ENCODE measurements at regions not wholly inside any gene's neighbourhood (a gene's known extent, or its start where the extent isn't known, plus 50 kb on each side); places are given as distances from the start of the nearest gene placed in this dataset.

DNA sequence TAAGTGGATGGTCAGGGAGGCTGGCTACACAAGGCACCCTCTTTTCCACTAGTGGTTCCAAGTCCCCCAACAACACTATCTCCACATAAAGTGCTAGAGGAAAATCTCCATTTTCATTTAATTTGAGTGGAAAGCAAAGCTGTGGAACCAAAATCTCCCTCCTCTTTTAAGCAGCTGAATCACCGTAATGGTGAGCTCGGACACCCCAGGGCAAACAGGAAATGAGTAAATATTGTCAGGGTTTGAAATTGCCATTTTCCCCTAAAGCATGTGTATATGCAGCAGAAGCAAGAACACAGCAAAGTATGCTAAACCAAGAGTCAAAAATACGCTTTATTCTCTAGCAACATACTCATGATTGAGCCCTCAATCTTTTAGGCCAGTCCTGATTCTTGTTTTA, 143.7 kb downstream of the GPAM start:
- no peak for DNase-seq (ENCODE audit: low spot score)

DNA sequence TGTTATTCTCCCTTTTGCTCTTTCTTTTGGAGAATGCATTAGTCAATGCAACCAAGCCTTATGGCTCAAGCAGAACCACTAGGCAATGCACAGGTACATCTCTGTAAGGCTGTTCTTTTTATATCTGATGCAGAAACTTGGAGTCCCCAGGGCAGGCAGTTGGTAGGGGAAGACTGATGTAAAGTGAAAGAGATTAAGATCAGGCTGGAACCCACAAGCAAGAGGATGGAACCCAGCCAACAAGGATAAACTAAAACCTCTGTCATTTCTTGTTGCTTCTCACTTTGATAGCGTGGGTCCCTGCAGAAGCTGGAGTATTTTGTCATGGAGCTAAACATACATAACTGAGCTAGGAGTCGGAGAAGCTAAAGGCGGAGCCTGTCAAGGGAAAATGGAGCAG, 142.9 kb downstream of the GPAM start:
- no peak for DNase-seq (ENCODE audit: low spot score)

DNA sequence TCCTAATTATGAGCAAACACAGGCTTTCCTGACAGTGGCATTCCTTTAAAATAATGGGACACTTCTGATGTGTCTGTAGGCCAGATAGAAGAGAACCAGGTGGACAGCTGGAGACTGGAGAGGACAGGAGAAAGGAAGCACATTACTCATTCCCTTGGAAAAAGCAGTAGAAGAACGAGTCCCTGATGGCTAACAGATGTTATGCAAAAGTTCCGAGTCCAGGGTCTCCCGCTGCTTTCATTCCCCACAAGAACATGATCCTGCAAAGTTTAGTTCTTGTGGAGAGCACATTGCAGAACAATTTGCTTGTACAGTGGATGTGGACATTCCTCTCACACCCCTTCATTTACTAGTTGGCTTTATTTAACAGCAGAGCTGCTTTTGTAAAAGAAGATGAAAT, 137.6 kb downstream of the GPAM start:
- no peak for DNase-seq (ENCODE audit: low spot score)

DNA sequence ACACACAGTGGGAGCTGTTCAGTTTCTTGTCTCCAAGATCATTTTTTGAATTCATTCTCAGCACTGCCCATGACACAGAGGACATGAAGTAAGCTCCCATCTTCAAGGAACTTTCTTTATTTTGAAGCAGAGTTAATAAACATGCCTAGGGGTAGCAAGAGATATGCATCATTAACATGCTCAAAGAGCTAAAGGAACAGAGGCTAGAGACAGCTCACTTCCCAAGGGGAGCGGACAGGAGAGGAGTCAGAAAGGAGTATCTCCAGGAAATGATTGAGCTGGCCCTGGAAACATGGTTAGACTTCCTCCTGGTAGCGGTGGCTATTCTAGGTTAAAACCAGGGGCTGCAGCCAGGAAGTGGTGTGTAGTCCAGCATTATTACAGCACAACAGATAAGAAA, 135.9 kb downstream of the GPAM start:
- no peak for DNase-seq (ENCODE audit: low spot score)

DNA sequence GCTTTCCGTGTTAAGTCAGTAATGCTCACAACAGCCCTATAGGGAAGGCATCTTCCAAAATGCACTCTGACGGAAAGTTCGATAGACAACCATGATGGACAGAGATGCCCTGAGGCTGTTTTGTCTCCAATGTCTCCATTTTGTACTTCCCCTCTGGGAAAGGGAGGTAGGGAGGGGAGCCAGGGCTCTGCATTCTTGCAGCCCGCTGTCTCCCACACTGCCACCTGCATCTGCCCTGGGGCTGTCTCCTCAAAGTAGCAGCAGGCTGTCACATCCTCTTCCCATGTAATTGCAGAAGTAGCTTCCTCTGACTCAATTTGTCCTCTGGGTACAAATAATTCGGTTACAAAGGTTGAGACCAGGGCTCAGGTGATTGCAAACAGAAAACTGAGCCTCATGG, 131.4 kb downstream of the GPAM start:
- no peak for DNase-seq (ENCODE audit: low spot score)

DNA sequence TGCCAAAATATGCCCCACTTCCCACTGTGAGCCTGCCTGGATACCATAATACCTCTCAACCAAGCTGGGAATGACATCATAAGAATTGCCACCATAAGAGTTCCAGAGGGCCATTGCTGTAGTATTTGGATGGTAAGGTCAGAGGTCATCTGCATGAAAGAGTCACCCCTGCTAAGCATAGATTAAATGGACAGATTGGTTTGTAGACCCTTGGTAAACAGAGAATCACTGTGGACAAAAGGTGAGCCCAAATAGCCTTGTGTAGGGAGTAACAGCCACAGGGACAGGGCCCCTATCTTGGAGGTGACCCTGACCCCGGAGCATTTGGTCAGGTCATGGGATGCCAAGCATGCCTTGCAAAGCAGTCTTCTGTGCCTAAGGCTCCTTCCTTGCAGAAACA, 129.7 kb downstream of the GPAM start:
- DNase-seq (ENCODE audit: low spot score) = no peak

- no peak for DNase-seq (ENCODE audit: low spot score)
Measured at GRCh38 chr10:112054516-112054915, 129.0 kb downstream of the GPAM start.

GRCh38 chr10:112057072-112057471, 126.5 kb downstream of the GPAM start:
- no peak for DNase-seq (ENCODE audit: low spot score)

DNA sequence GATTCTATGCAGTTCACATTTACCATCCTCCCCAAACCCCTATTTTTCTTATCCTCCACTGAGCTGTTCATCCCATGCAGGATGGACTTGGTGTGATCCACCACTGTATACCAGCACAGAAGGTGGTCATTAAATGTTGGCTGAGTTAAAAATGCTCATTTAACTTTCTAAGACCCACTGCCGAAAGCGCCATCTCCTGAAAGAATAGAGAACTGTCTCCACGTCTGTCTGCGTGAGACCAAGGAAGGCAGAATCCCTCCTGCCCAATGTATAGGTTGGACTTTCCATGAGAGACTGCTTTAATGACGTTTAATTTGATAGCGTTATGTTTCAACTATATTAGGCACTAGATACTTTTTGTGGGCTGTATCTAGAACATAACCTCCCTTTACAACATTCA, 124.3 kb downstream of the GPAM start:
- no peak for DNase-seq (ENCODE audit: low spot score)

DNA sequence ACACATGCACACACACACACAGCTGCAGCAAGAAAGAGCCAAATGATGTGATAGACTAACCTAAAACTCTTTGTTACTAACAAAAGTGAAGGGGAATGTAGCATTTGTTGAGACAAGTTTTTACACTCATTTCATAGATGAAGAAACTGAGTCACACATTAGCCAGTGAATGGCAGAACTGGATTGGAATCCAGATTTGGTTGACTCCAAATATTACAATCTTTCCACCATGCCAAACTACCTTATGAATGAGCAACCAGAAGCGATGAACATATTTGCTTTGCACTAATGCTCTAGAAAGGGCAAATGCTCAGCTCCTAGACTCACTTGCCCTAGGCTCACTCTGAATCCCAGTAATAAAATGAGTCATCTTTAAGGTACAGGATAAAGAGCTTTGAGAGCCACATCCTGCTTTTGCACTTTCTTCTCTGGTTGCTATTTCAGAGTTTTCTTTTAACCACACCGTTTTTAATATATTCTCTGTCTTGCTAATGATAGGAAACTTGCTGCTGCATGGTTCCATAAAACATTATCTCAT, 111.9 kb downstream of the GPAM start:
- no peak for DNase-seq (ENCODE audit: low spot score)

DNA sequence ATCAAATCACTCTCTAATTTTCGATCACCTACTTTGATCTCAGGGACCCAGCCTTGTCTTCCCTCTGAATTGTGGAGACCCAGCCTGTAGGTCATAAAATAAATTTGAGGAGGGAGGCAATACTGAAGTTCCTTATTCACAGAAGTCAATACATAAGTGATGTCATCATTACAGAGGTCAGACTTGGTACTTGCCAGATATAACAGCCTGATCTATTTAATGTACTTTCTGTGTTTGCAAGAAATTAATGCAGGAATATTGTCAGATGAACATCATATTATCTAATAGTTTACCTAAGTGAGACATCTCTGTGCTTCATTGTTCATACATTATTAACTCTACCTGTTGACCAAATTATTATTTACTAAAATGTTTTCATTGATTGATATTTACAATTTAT, 105.6 kb downstream of the GPAM start:
- no peak for DNase-seq (ENCODE audit: low spot score)

- no peak for DNase-seq (ENCODE audit: low spot score)
Measured at GRCh38 chr10:112080231-112080630, 103.3 kb downstream of the GPAM start.

DNA sequence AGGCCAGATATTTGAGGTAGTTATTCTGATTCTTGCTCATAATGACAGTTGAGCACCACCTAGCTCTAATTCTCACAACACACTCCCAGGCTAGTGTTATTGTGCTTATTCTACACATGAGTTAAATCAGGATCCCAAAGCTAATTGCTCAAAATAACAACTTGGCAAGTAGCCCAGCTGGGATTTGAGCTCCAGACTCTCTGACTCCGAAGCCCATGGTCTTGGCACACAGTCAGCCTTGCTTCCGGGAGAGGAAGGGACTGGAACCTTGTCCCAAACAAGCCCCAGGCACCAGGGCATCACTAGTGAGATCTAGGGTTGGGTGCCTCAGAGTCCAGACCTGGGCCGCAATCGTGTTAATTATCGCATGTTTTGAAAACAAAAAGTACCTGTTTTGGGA, 101.4 kb downstream of the GPAM start:
- DNase-seq (ENCODE audit: low spot score) = no peak

DNA sequence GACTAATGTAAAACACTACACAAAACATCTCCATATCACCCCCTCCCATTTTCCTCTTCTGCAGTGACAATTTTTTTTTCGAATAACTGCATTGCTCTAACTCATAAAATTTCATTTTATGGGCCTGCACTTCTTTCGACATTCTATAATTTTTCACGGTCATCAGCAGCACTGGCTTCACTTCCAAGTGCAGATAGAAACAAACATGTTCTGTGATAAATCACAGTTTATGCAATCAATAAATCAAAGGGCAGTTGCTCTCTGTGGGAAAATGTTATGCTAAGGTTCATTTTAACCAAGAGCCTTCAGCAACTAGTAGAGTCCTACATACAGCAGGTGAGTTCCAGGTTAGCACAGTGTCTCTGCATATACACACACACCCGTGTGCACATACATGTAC, 100.1 kb downstream of the GPAM start:
- DNase-seq (ENCODE audit: low spot score) = no peak

DNA sequence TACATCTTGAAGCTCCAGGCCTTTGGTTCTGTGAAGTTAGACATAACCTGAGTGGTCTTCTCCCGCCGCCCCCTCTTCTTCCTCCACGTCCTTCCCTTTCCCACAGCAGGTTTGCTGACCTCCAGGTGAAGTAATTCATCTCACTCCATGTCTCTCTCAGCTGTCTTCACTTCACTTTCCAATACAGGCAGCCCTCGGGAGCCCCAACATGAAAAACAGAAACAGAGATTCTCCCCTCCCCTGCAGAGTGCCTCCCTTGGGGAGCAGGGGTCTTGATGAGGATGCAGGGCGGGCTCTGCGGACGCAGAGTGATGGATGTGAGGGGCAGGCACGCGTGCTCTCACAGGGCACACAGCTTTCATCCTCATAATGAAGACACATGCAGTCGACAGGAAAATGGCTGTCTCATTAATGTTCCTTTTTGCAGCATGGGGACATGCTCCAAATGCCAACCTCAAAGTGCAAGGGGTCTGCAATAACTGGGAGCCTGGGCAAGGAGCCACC, 95.6 kb downstream of the GPAM start:
- no peak for DNase-seq (ENCODE audit: low spot score)

DNA sequence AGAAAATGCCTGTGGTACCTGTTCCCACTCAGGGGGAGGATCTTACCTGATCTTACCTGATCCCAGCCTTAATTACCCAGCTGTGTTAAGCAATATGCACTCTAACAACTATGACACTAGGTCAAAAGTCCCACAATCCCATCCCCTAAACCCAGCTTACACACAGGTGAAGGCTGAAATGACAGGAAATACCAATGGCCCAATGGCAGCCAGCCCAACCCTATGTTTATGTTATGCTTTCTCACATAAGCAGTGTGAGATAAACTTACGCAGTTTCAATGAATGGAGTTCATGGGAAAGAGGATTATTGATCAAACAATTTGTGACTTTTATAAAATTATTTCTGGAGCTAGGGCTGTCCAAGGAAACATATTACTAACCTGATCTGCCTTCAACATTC, 91.9 kb downstream of the GPAM start:
- no peak for DNase-seq (ENCODE audit: low spot score)

- no peak for DNase-seq (ENCODE audit: low spot score)
Measured at GRCh38 chr10:112092519-112092918, 91.0 kb downstream of the GPAM start.

GRCh38 chr10:112094984-112095383, 88.6 kb downstream of the GPAM start:
- DNase-seq (ENCODE audit: low spot score) = no peak

GRCh38 chr10:112095731-112096130, 87.8 kb downstream of the GPAM start:
- DNase-seq (ENCODE audit: low spot score) = no peak

DNA sequence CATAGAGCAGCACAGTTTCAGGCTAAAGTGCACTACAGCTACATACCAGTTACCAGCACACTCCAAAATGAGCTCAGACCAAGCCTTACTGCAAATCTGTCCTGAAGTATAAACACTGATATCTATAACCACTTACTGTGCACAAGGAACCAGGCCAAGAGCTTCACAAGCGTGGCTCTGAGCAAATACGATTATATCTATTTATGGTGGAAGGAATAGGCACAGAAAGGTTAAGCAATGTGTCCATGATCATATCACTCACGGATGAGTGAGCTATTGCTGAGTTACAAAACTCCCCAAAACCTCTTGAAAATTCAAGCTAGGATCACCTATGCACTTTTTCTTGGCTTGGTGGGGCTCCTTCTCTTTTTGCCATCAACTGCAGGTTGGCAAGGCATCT, 84.9 kb downstream of the GPAM start:
- no peak for DNase-seq (ENCODE audit: low spot score)

Measured in HT-29 (cell line).